Activated T-cell treated with anti-CD3 and anti-CD28 coated beads, Interleukin-2, amount 50 U/mL, for 4 hours (primary cell): ENCODE measurements at regions not wholly inside any gene's neighbourhood (a gene's known extent, or its start where the extent isn't known, plus 50 kb on each side); places are given as distances from the start of the nearest gene placed in this dataset.
"Not testable (repeated sequence)": the region's sequence is repeated elsewhere in the genome, so short reads cannot be mapped to it uniquely, and the experiment has no call there.

Experiments used
- ATAC-seq, 2 donors: fragments of 200-7000 bp; cut with Tn5 transposase; one replicate each; pipeline ENCODE4 v1.10.0; 2021
- DNase-seq: peaks from one replicate; pipeline ENCODE4 v3.0.0-alpha.2; 2020
- H3K27me3 Mint-ChIP-seq: one replicate; pipeline ENCODE4 v1.8.0; 2021; ENCODE audit warnings: low read depth, mixed read lengths
- H3K36me3 Mint-ChIP-seq: one replicate; pipeline ENCODE4 v1.8.0; 2022; ENCODE audit warnings: mixed read lengths; ENCODE audit not compliant: insufficient read depth
- H3K4me1 Mint-ChIP-seq: one replicate; pipeline ENCODE4 v1.8.0; 2021; ENCODE audit warnings: low read depth, mixed read lengths
- H3K4me3 Mint-ChIP-seq: one replicate; pipeline ENCODE4 v1.8.0; 2021; ENCODE audit warnings: mild to moderate bottlenecking, moderate library complexity, mixed read lengths
- H3K9me3 Mint-ChIP-seq: one replicate; pipeline ENCODE4 v1.8.0; 2021; ENCODE audit warnings: mixed read lengths

DNA sequence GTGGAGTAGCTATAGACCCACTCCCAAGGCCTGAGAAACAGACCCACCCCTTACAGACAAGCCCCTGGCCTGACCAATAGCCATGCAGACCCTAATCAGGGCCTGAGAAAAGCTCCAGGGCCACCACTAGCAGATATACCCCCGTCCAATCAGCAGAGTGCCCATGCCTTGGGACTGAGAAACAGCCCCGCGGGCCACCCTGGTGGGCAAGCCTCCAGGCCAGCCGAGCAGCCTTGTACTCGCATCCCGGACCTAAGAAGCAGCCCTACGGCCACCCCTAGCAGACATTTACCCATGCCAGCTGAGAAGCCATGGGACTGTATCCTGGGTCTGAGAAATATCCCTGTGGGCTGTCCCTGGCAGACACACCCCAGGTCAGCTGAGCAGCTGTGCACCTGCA, 436.5 kb downstream of the SMARCA1 start:
- no peak for ATAC-seq
- H3K36me3 Mint-ChIP-seq = no peaks in the 10 kb centered on the region
- H3K9me3 Mint-ChIP-seq = no peaks in the 10 kb centered on the region
- H3K27me3 Mint-ChIP-seq = no peaks in the 10 kb centered on the region
- H3K4me1 Mint-ChIP-seq = no peaks in the 10 kb centered on the region
- no peak for DNase-seq
- no peak overlapping the region for H3K4me3 Mint-ChIP-seq

DNA sequence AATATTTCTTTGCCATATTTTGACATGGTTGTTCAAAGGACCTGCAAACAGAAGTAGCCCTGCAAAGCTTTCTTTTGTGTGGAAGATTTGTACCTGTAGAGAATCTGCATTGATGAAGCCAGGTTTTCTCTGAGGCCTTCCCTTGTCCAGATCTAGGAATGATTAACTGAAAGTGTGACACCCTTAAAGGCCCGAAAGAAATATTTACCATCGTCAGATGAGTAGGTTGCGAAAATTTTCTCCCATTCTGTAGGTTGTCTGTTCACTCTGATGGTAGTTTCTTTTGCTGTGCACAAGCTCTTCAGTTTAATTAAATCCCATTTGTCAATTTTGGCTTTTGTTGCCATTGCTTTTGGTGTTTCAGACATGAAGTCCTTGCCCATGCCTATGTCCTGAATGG, 439.0 kb downstream of the SMARCA1 start:
- not testable (repeated sequence) for H3K36me3 Mint-ChIP-seq, H3K4me3 Mint-ChIP-seq, H3K9me3 Mint-ChIP-seq, DNase-seq, H3K27me3 Mint-ChIP-seq, H3K4me1 Mint-ChIP-seq, ATAC-seq

GRCh38 chrX:129077424-129078170, 445.7 kb downstream of the SMARCA1 start:
- Mint-ChIP-seq H3K9me3 (no peaks in the 10 kb centered on the region), H3K36me3 (no peaks in the 10 kb centered on the region), H3K4me1 (no peaks in the 10 kb centered on the region), H3K27me3 (no peaks in the 10 kb centered on the region), H3K4me3 (no peak overlapping the region)
- ATAC-seq (no peak), DNase-seq (no peak)

DNA sequence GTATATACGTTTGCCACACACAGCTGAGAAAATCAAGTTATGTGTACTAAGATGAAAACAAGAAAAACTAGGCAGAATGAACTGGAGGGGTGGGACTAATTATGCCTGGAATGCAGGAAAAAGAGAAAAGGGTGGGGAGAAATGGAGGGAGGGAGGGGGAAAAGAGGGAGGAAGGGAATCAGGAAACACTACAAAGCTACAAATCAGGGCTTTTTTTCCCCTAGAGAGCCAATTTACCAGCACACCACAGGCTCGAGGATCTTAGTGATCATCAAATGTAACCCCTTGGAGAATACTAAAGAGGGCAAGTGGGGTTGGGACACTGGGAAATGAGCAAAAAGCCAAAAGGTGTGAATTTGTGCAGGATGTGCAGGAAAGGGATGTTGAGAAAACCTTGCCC, 451.9 kb downstream of the SMARCA1 start:
- Mint-ChIP-seq H3K4me3 (no peak overlapping the region), H3K27me3 (no peaks in the 10 kb centered on the region)

DNA sequence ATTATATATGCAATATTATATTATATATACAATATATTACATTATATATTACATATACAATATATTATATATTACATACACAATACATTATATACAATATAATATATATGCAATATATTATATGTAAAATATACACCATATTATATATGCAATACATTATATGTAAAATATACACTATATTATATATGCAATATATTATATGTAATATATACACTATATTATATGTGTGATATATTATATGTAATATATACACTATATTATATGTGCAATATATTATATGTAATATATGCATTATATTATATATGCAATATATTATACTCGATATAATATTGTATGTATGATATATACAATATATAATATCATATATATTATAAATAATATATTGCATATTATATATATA, 457.4 kb downstream of the SMARCA1 start:
- Mint-ChIP-seq H3K27me3 (no peaks in the 10 kb centered on the region), H3K9me3 (no peaks in the 10 kb centered on the region), H3K36me3 (no peaks in the 10 kb centered on the region), H3K4me3 (no peak overlapping the region), H3K4me1 (no peaks in the 10 kb centered on the region)
- DNase-seq (no peak), ATAC-seq (no peak)

More for the DNA sequence above, 451.9 kb downstream of the SMARCA1 start:
- DNase-seq (no peak), ATAC-seq (no peak)
- no peaks in the 10 kb centered on the region for H3K36me3 Mint-ChIP-seq
- H3K9me3 Mint-ChIP-seq = no peaks in the 10 kb centered on the region
- no peaks in the 10 kb centered on the region for H3K4me1 Mint-ChIP-seq

GRCh38 chrX:129058405-129058804, 464.9 kb downstream of the SMARCA1 start:
- H3K36me3 Mint-ChIP-seq = no peaks in the 10 kb centered on the region
- no peak for ATAC-seq
- DNase-seq = no peak
- no peak overlapping the region for H3K4me3 Mint-ChIP-seq
- no peaks in the 10 kb centered on the region for H3K27me3 Mint-ChIP-seq
- H3K9me3 Mint-ChIP-seq = no peaks in the 10 kb centered on the region
- H3K4me1 Mint-ChIP-seq = no peaks in the 10 kb centered on the region

GRCh38 chrX:129043138-129043537, 480.2 kb downstream of the SMARCA1 start:
- DNase-seq = no peak

GRCh38 chrX:129041319-129041718, 482.0 kb downstream of the SMARCA1 start:
- no peak for DNase-seq
- no peaks in the 10 kb centered on the region for H3K9me3 Mint-ChIP-seq
- H3K27me3 Mint-ChIP-seq = no peaks in the 10 kb centered on the region
- no peak overlapping the region for H3K4me3 Mint-ChIP-seq
- ATAC-seq = no peak
- no peaks in the 10 kb centered on the region for H3K4me1 Mint-ChIP-seq
- H3K36me3 Mint-ChIP-seq = no peaks in the 10 kb centered on the region

More at GRCh38 chrX:129043138-129043537, 480.2 kb downstream of the SMARCA1 start:
- Mint-ChIP-seq H3K4me1 (no peaks in the 10 kb centered on the region), H3K36me3 (no peaks in the 10 kb centered on the region), H3K4me3 (no peak overlapping the region), H3K27me3 (no peaks in the 10 kb centered on the region), H3K9me3 (no peaks in the 10 kb centered on the region)
- ATAC-seq = no peak

GRCh38 chrX:129040124-129040523, 483.2 kb downstream of the SMARCA1 start:
- ATAC-seq = no peak
- Mint-ChIP-seq H3K27me3 (no peaks in the 10 kb centered on the region), H3K4me3 (no peak overlapping the region), H3K4me1 (no peaks in the 10 kb centered on the region), H3K9me3 (no peaks in the 10 kb centered on the region), H3K36me3 (no peaks in the 10 kb centered on the region)
- DNase-seq = no peak

- no peak for ATAC-seq
- Mint-ChIP-seq H3K4me3 (no peak overlapping the region), H3K36me3 (no peaks in the 10 kb centered on the region), H3K9me3 (no peaks in the 10 kb centered on the region), H3K27me3 (no peaks in the 10 kb centered on the region), H3K4me1 (no peaks in the 10 kb centered on the region)
- DNase-seq = no peak
Observed at GRCh38 chrX:129039176-129039575, 484.1 kb downstream of the SMARCA1 start.

DNA sequence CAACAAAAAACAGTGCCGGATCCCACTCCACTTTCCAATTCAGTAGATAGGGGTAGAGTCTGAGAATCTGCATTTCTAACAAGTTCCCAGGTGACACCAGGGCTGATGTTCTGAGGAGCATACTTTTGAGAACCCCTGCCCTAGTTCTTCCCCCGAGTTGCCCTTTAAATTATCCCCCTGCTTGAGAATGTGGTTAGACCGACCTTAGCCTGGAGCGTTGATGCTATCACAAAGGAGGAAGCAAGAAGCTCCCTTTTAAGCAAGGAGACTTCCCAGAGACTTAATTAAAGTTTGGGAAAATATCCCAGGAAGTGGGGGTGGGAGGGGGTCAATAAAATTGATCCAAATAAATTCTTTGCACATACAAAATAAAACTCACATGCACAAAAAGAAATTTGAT, 485.9 kb downstream of the SMARCA1 start:
- no peaks in the 10 kb centered on the region for H3K27me3 Mint-ChIP-seq
- no peaks in the 10 kb centered on the region for H3K9me3 Mint-ChIP-seq
- no peak overlapping the region for H3K4me3 Mint-ChIP-seq
- no peak for DNase-seq
- H3K4me1 Mint-ChIP-seq = no peaks in the 10 kb centered on the region
- H3K36me3 Mint-ChIP-seq = no peaks in the 10 kb centered on the region
- no peak for ATAC-seq

DNA sequence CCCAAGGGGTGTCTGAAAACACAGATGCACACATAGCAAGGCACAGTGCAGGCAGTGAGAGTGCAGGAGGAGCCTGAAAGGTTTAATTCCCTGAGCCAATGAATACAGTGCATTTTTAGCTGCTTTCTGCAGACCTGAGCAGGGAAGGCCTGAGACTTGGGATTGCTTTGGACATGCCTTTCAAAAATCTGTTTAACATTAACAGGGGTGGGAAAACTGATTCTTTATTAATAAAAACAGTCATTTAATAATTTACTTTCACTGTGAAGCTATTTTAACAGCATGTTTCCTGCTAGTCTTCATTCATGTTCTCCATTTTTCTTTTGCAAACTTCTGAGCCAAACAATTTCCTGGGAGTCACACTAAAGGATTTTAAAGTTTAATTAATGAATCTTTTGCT, 488.1 kb downstream of the SMARCA1 start:
- no peak overlapping the region for H3K4me3 Mint-ChIP-seq
- ATAC-seq = no peak
- H3K4me1 Mint-ChIP-seq = no peaks in the 10 kb centered on the region
- H3K9me3 Mint-ChIP-seq = no peaks in the 10 kb centered on the region
- H3K27me3 Mint-ChIP-seq = no peaks in the 10 kb centered on the region
- DNase-seq = no peak
- no peaks in the 10 kb centered on the region for H3K36me3 Mint-ChIP-seq

DNA sequence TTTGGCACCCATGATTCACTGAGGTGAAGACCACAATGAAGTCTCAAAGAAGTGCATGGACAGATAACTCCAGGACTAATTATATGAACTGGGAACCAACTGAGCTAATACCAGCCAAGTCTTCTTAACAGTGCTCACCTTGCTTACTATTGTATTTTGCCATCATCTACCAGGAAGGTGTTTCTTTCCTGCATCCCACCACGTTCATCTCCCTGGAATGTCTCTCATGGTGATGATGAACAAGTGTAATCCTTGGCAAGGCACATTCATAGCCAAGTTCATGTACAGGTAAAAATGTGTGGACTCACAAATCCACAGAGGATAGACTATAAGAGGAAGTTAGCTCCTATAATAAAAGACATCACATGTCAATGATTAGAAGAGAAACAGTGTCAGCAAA, 489.1 kb downstream of the SMARCA1 start:
- DNase-seq (no peak), ATAC-seq (no peak)
- no peaks in the 10 kb centered on the region for H3K9me3 Mint-ChIP-seq
- no peaks in the 10 kb centered on the region for H3K36me3 Mint-ChIP-seq
- H3K27me3 Mint-ChIP-seq = no peaks in the 10 kb centered on the region
- no peak overlapping the region for H3K4me3 Mint-ChIP-seq
- no peaks in the 10 kb centered on the region for H3K4me1 Mint-ChIP-seq

DNA sequence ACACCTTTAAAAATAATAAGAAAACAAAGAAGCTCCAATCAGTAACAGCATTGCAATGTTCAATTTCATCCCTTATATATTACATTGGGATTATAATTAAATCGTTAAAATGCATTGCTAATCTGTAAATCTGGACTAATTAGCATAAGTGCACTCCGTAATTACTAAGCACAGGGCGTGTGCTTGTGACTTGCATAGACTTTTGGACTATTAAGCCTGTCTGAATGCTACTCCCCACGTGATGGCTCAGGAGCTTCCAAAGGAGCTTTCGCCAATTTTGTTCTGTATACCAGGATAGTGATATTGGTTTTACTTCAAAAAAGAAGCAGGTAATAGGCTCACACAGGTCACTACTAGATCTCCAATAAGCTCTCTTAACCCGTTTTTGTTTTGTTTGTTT, 497.1 kb downstream of the SMARCA1 start:
- no peak overlapping the region for H3K4me3 Mint-ChIP-seq
- H3K9me3 Mint-ChIP-seq = no peaks in the 10 kb centered on the region
- ATAC-seq (no peak), DNase-seq (no peak)
- H3K36me3 Mint-ChIP-seq = no peaks in the 10 kb centered on the region
- no peaks in the 10 kb centered on the region for H3K4me1 Mint-ChIP-seq
- H3K27me3 Mint-ChIP-seq = no peaks in the 10 kb centered on the region

- ATAC-seq (no peak), DNase-seq (no peak)
- Mint-ChIP-seq H3K4me3 (no peak overlapping the region), H3K36me3 (no peaks in the 10 kb centered on the region), H3K27me3 (no peaks in the 10 kb centered on the region), H3K4me1 (no peaks in the 10 kb centered on the region), H3K9me3 (no peaks in the 10 kb centered on the region)
Observed at GRCh38 chrX:129025376-129025775, 497.9 kb downstream of the SMARCA1 start.

DNA sequence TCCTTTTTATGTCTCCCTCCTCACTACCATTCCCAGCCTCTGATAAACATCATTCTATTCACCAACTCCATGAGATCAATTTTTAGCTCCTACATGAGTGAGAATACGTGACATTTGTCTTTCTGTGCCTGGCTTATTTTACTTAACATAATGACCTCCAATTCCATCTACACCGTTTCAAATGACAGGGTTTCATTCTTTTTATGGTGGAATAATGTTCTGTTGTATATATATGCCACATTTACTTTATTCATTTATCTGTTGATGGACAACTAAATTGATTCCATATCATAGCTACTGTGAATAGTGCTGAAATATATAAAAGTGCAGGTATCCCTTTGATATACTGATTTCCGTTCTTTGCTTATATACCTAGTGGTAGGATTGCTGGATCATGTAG, 503.9 kb downstream of the SMARCA1 start:
- Mint-ChIP-seq H3K4me1 (no peaks in the 10 kb centered on the region), H3K27me3 (peaks cover 3% of the 10 kb centered on the region), H3K9me3 (no peaks in the 10 kb centered on the region), H3K36me3 (no peaks in the 10 kb centered on the region), H3K4me3 (no peak overlapping the region)
- no peak for ATAC-seq
- no peak for DNase-seq
